K562 (cell line): ENCODE measurements at regions not wholly inside any gene's neighbourhood (a gene's known extent, or its start where the extent isn't known, plus 50 kb on each side); places are given as distances from the start of the nearest gene placed in this dataset.

ENCODE experiments used
- ATAC-seq: fragments of 200-7000 bp; cut with Tn5 transposase; 3 replicates; pipeline ENCODE4 v1.9.1; 2020; ENCODE audit warnings: moderate library complexity
- BruUV-seq: library from RNA; stranded (reverse); fragments of 400-500 nt; replicated peaks from 2 replicates; lab custom pipeline; 2021; lab: Mats Ljungman, UMichigan
- CTCF ChIA-PET: fragments of 300-600 bp; formaldehyde crosslinking; extraction: SDS; loops from one replicate; lab custom pipeline; 2021; ENCODE audit warnings: low intra/inter-chr PET ratio; lab: Yijun Ruan, JAX
- POLR2A ChIA-PET: fragments of 300-600, 350-650 bp; sonication (Branson Sonifier 250); formaldehyde crosslinking; extraction: SDS; loops from one replicate; lab custom pipeline; 2021; ENCODE audit warnings: antibody characterized with exemption, inconsistent platforms; lab: Yijun Ruan, JAX
- DNase-seq, 4 experiments: peaks; one replicate each; pipeline versions ENCODE4 v3.0.0 to v3.0.0-alpha.2; 2011 to 2018; ENCODE audit warnings: low spot score in 3 of 4, mixed read lengths in 3 of 4; ENCODE audit errors: extremely low read depth in 1 of 4
- FAIRE-seq: peaks from 2 replicates; lab custom pipeline; 2011; peaks lifted over from hg19 to GRCh38; lab: Jason Lieb, UNC
- H2AFZ ChIP-seq: 2 replicates; pipeline ENCODE4 v1.6.0; 2011; ENCODE audit warnings: low read depth, low read length, control low read depth, inconsistent platforms
- H3K27ac ChIP-seq: fragments of 200-600 bp; 3 replicates; pipeline ENCODE4 v1.8.0; 2011; ENCODE audit warnings: low read depth, mild to moderate bottlenecking, control low read depth, inconsistent platforms, low read length, moderate library complexity, mixed read lengths; ENCODE audit errors: extremely low read depth
- H3K27me3 ChIP-seq, 2 experiments: fragments of 300-600 bp in 1 of 2; 2 replicates in 1 of 2; 3 replicates in 1 of 2; pipeline versions ENCODE4 v1.6.0 to v1.8.0; 2011; ENCODE audit warnings: inconsistent platforms in 2 of 2, low read length in 2 of 2, mild to moderate bottlenecking in 1 of 2, mixed read lengths in 1 of 2, moderate library complexity in 1 of 2; ENCODE audit not compliant: control insufficient read depth in 2 of 2, insufficient read depth in 2 of 2
- H3K36me3 ChIP-seq: fragments of 300-600 bp; 3 replicates; pipeline ENCODE4 v1.8.0; 2011; ENCODE audit warnings: mild to moderate bottlenecking, low read length, inconsistent platforms; ENCODE audit not compliant: control insufficient read depth, insufficient read depth
- H3K4me1 ChIP-seq, 2 experiments: fragments of 200-600 bp in 1 of 2; replicated peaks in 1 of 2; 2 replicates in 1 of 2; 3 replicates in 1 of 2; pipeline versions ENCODE4 v1.5.1 to v1.8.0; 2011; ENCODE audit warnings: inconsistent platforms in 2 of 2, low read length in 2 of 2, mild to moderate bottlenecking in 1 of 2, mixed read lengths in 1 of 2, moderate library complexity in 1 of 2; ENCODE audit not compliant: control insufficient read depth in 2 of 2, insufficient read depth in 2 of 2
- H3K4me2 ChIP-seq: 2 replicates; pipeline ENCODE4 v1.6.1; 2011; ENCODE audit warnings: low read length, control low read depth, inconsistent platforms, mixed read lengths; ENCODE audit not compliant: insufficient read depth
- H3K4me3 ChIP-seq: fragments of 200-600 bp; sonication (generic), shearing (Covaris generic); 2 replicates; pipeline ENCODE4 v1.5.1; 2016; ENCODE audit warnings: control low read depth, inconsistent platforms
- H3K79me2 ChIP-seq: fragments of 200-600 bp; 3 replicates; pipeline ENCODE4 v1.8.0; 2011; ENCODE audit warnings: low read length, inconsistent platforms; ENCODE audit not compliant: control insufficient read depth, insufficient read depth
- H3K9ac ChIP-seq, 2 experiments: 2 replicates each; pipeline versions ENCODE4 v1.6.0 to v1.6.1; 2011; ENCODE audit warnings: low read depth in 2 of 2, low read length in 2 of 2, control low read depth in 1 of 2, inconsistent platforms in 1 of 2, mild to moderate bottlenecking in 1 of 2, mixed read lengths in 1 of 2; ENCODE audit not compliant: insufficient read depth in 1 of 2
- H3K9me1 ChIP-seq: one replicate; pipeline ENCODE4 v1.6.0; 2011; ENCODE audit warnings: inconsistent platforms, mild to moderate bottlenecking, low read length, moderate library complexity; ENCODE audit not compliant: control insufficient read depth, insufficient read depth
- H3K9me3 ChIP-seq: replicated peaks from 2 replicates; pipeline ENCODE4 v1.5.1; 2011; ENCODE audit warnings: low read depth, low read length, inconsistent platforms; ENCODE audit not compliant: control insufficient read depth, insufficient read depth
- H4K20me1 ChIP-seq: replicated peaks from 2 replicates; pipeline ENCODE4 v1.6.1; 2011; ENCODE audit warnings: low read length, inconsistent platforms, mixed read lengths; ENCODE audit not compliant: control insufficient read depth, insufficient read depth
- HEY1 ChIP-seq: fragments of 250-450 bp; sonication (Bioruptor Pico); IDR thresholded peaks from 2 replicates; pipeline ENCODE4 v1.5.0; 2020; ENCODE audit warnings: mild to moderate bottlenecking, moderate library complexity, borderline replicate concordance
- IFI16 ChIP-seq: fragments of 250-450 bp; sonication (Bioruptor Pico); IDR thresholded peaks from 2 replicates; pipeline ENCODE4 v2.1.2; 2022; ENCODE audit warnings: mild to moderate bottlenecking, inconsistent platforms
- MTA2 ChIP-seq: fragments of 450-650 bp; IDR thresholded peaks from 2 replicates; pipeline ENCODE4 v1.6.1; 2016; ENCODE audit warnings: low read depth
- NEUROD1 ChIP-seq: fragments of 150-350 bp; IDR thresholded peaks from 2 replicates; pipeline ENCODE4 v1.6.1; 2014; ENCODE audit warnings: borderline replicate concordance, low read length, low read depth; ENCODE audit not compliant: partially characterized antibody
- PRMT5 ChIP-seq: sonication (generic); formaldehyde crosslinking; IDR thresholded peaks from 2 replicates; pipeline ENCODE4 v1.5.0; 2020; ENCODE audit warnings: missing genetic modification reagents
- TAF1 ChIP-seq: IDR thresholded peaks from 2 replicates; pipeline ENCODE4 v1.6.1; 2011; ENCODE audit warnings: mild to moderate bottlenecking, low read length, moderate library complexity; ENCODE audit not compliant: insufficient read depth, control insufficient read depth, severe bottlenecking; ENCODE audit errors: extremely low read depth
- TAF7 ChIP-seq: fragments of 450-650 bp; IDR thresholded peaks from 2 replicates; pipeline ENCODE4 v1.6.1; 2016; ENCODE audit warnings: missing genetic modification characterization, missing compliant biosample characterization
- ZNF224 ChIP-seq: sonication (generic); formaldehyde crosslinking; IDR thresholded peaks from 2 replicates; pipeline ENCODE4 v1.8.0; 2022; ENCODE audit warnings: mild to moderate bottlenecking, missing genetic modification reagents
- ZNF764 ChIP-seq: fragments of 250-450 bp; sonication (Bioruptor Pico); IDR thresholded peaks from 2 replicates; pipeline ENCODE4 v1.4.0; 2020; ENCODE audit warnings: low read depth, mild to moderate bottlenecking, moderate library complexity
- ZNF778 ChIP-seq: fragments of 450-650 bp; formaldehyde crosslinking; IDR thresholded peaks from 2 replicates; pipeline ENCODE4 v1.4.0; 2020; ENCODE audit warnings: mild to moderate bottlenecking, moderate library complexity
- WGBS: fragments of 100-300 bp; shearing (Covaris generic); methylation state at CpG from one replicate; pipeline ENCODE4 v1.1.6; 2016; ENCODE audit warnings: low coverage, mixed read lengths; ENCODE audit not compliant: insufficient coverage; ENCODE audit errors: missing lambda C conversion rate; 5-methylcytosine and 5-hydroxymethylcytosine counted together
- in situ Hi-C: fragments of 300-500 bp; cut with MboI; formaldehyde crosslinking; loops from 4 replicates; pipeline ENCODE4 v1.15.0; 2018; ENCODE audit warnings: inconsistent platforms, mixed read lengths
- intact Hi-C: fragments of 100-400 bp; cut with micrococcal nuclease; formaldehyde crosslinking; loops from 2 replicates; pipeline ENCODE4 v1.14.2; 2022
- TF ChIP-seq, protein P1 (sequence below): sonication (generic); formaldehyde crosslinking; IDR thresholded peaks from 2 replicates; pipeline ENCODE4 v1.8.1; 2023; ENCODE audit warnings: mild to moderate bottlenecking, missing genetic modification reagents
- TF ChIP-seq, protein P2 (sequence below): fragments of 250-450 bp; sonication (Bioruptor Pico); IDR thresholded peaks from 2 replicates; pipeline ENCODE4 v1.8.0; 2022; ENCODE audit warnings: moderate library complexity, mild to moderate bottlenecking, inconsistent platforms
- TF ChIP-seq, protein P3 (sequence below), 2 experiments: IDR thresholded peaks; 2 replicates each; pipeline ENCODE4 v1.6.1; 2011; ENCODE audit warnings: borderline replicate concordance in 1 of 2, control low read depth in 1 of 2, low read depth in 1 of 2, low read length in 1 of 2, mild to moderate bottlenecking in 1 of 2, mixed read lengths in 1 of 2, moderate library complexity in 1 of 2; ENCODE audit not compliant: insufficient read depth in 1 of 2, insufficient read length in 1 of 2, poor library complexity in 1 of 2, severe bottlenecking in 1 of 2; ENCODE audit errors: extremely low read depth in 1 of 2
- TF ChIP-seq, protein P4 (sequence below), 2 experiments: IDR thresholded peaks in 1 of 2; conservative IDR thresholded peaks in 1 of 2; 2 replicates each; pipeline ENCODE4 v1.6.1; 2016; ENCODE audit warnings: low read depth in 2 of 2, mild to moderate bottlenecking in 1 of 2, missing compliant biosample characterization in 1 of 2, missing genetic modification characterization in 1 of 2, moderate library complexity in 1 of 2

DNA sequence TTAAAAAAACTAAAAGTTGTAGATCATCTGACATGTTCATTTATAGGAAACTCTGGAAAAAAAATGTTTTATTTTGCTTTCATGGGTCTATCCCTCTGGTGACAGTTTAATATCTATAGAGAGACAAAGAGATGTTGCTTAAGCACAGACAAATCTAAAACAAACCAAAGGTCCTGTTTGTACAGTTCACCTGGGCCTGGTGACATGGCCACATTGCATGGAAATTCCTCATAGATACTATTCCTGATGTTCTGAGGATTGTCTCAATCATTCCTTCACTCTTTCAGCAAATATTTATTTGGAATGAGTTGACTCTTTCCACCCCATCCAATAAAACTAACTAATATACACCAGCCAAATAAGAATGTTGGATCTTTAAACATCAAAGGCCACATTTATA, 259.1 kb upstream of the NOCT start (continued):
- TF ChIP-seq, protein P1, sequence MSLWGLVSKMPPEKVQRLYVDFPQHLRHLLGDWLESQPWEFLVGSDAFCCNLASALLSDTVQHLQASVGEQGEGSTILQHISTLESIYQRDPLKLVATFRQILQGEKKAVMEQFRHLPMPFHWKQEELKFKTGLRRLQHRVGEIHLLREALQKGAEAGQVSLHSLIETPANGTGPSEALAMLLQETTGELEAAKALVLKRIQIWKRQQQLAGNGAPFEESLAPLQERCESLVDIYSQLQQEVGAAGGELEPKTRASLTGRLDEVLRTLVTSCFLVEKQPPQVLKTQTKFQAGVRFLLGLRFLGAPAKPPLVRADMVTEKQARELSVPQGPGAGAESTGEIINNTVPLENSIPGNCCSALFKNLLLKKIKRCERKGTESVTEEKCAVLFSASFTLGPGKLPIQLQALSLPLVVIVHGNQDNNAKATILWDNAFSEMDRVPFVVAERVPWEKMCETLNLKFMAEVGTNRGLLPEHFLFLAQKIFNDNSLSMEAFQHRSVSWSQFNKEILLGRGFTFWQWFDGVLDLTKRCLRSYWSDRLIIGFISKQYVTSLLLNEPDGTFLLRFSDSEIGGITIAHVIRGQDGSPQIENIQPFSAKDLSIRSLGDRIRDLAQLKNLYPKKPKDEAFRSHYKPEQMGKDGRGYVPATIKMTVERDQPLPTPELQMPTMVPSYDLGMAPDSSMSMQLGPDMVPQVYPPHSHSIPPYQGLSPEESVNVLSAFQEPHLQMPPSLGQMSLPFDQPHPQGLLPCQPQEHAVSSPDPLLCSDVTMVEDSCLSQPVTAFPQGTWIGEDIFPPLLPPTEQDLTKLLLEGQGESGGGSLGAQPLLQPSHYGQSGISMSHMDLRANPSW (CRISPR knock-in tag): no peak
- TF ChIP-seq NEUROD1: no peak
- TF ChIP-seq, protein P2, sequence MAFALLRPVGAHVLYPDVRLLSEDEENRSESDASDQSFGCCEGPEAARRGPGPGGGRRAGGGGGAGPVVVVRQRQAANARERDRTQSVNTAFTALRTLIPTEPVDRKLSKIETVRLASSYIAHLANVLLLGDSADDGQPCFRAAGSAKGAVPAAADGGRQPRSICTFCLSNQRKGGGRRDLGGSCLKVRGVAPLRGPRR: no peak
- TF ChIP-seq, protein P3, sequence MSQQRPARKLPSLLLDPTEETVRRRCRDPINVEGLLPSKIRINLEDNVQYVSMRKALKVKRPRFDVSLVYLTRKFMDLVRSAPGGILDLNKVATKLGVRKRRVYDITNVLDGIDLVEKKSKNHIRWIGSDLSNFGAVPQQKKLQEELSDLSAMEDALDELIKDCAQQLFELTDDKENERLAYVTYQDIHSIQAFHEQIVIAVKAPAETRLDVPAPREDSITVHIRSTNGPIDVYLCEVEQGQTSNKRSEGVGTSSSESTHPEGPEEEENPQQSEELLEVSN (IDR thresholded peaks at IDR 0.05; ENCODE audit: borderline replicate concordance in 1 of 2, extremely low read depth in 1 of 2, insufficient read depth in 1 of 2, insufficient read length in 1 of 2, low read depth in 1 of 2, low read length in 1 of 2, poor library complexity in 1 of 2, severe bottlenecking in 1 of 2): no peak
- TF ChIP-seq, all 486 proteins: peak for 0

DNA sequence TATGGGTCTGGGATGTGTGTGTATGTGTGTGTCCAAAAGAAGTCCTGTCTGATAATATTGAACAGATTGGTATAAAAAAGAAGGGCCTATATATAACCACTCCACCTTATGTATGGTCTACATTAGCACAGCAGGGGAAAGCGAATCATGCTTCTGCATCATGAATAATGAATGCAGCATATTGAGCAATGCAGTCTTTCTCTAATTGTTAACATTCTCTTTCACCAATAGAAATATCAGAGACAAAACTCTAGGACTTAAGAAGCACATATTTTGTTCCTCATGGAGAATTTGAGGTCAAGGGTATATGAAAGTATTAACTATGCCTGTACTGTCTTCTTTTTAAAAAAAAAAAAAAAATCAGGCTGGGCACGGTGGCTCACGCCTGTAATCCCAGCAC, 264.3 kb upstream of the NOCT start:
- Histone ChIP-seq H3K79me2 (no peaks in the 10 kb centered on the region), H3K9me1 (no peaks in the 10 kb centered on the region), H3K36me3 (no peaks in the 10 kb centered on the region), H3K9me3 (no peaks in the 10 kb centered on the region), H3K27ac (no peak overlapping the region), H3K9ac (no peak overlapping the region), H4K20me1 (no peaks in the 10 kb centered on the region), H3K4me3 (no peak overlapping the region), H3K4me2 (no peak overlapping the region), H2AFZ (no peak overlapping the region), H3K27me3 (no peaks in the 10 kb centered on the region; a peak in 1 of 5 replicates), H3K4me1 (peaks cover 0 to 3% of the 10 kb centered on the region in 2 experiments; a peak in 2 of 5 replicates)
- intact Hi-C loops: no loop called here
- ChIA-PET POLR2A (no interaction called here), CTCF (no interaction called here)
- DNase-seq (no peak), FAIRE-seq (no peak), ATAC-seq (no peak)
- no TSS peak for BruUV-seq
- 25% methylated on average over 1 of the region's 3 CpGs for WGBS
- in situ Hi-C loops: no loop called here
- TF ChIP-seq TAF7 (tag) (no peak), ZNF764 (CRISPR knock-in tag) (no peak), TAF1 (no peak), MTA2 (no peak), PRMT5 (CRISPR knock-in tag) (no peak), ZNF224 (no peak), ZNF778 (no peak), HEY1 (CRISPR knock-in tag) (no peak), IFI16 (no peak)
- TF ChIP-seq, protein P4, sequence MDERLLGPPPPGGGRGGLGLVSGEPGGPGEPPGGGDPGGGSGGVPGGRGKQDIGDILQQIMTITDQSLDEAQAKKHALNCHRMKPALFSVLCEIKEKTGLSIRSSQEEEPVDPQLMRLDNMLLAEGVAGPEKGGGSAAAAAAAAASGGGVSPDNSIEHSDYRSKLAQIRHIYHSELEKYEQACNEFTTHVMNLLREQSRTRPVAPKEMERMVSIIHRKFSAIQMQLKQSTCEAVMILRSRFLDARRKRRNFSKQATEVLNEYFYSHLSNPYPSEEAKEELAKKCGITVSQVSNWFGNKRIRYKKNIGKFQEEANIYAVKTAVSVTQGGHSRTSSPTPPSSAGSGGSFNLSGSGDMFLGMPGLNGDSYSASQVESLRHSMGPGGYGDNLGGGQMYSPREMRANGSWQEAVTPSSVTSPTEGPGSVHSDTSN (CRISPR knock-in tag; IDR thresholded peaks at IDR 0.05; ENCODE audit: low read depth): no peak
- TF ChIP-seq, protein P4 (tag; conservative IDR thresholded peaks at IDR 0.05; ENCODE audit: low read depth): no peak
